Keratinocyte (primary cell): ENCODE measurements at regions not wholly inside any gene's neighbourhood (a gene's known extent, or its start where the extent isn't known, plus 50 kb on each side); places are given as distances from the start of the nearest gene placed in this dataset.

Experiments used
- EZH2 ChIP-seq: IDR thresholded peaks from one replicate; pipeline ENCODE4 v1.6.1; 2012; ENCODE audit warnings: inconsistent platforms, mild to moderate bottlenecking, low read length, moderate library complexity
- TF ChIP-seq, protein P1 (sequence below), 3 experiments: IDR thresholded peaks in 1 of 3; conservative IDR thresholded peaks in 1 of 3; optimal IDR thresholded peaks in 1 of 3; 2 replicates in 2 of 3; 3 replicates in 1 of 3; pipeline versions ENCODE3 to v1.5.1; 2011; ENCODE audit warnings: low read length in 3 of 3, mild to moderate bottlenecking in 3 of 3, moderate library complexity in 2 of 3, control low read depth in 1 of 3, inconsistent platforms in 1 of 3; ENCODE audit not compliant: insufficient read depth in 2 of 3; ENCODE audit errors: extremely low read depth in 1 of 3

DNA sequence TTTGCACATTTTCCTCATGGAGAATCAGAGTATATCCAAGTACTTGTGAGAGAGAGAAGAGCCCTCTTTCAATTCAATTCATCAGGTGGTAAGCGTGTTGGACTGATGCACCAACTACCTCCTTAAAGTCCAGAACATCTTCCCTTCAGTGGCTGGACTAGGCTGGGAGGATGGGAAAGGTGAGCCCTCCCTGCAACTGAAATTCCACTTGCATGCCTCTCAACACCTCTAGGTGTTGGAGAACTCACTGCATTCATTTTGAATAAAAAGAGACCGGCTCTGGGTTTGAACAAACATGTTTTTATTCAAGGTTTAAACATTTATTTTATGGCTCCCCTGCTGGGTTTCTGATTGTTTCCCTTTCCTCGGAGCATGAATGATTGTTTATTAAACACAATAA lies 573.5 kb downstream of the CCSER2 start:
- TF ChIP-seq, protein P1, sequence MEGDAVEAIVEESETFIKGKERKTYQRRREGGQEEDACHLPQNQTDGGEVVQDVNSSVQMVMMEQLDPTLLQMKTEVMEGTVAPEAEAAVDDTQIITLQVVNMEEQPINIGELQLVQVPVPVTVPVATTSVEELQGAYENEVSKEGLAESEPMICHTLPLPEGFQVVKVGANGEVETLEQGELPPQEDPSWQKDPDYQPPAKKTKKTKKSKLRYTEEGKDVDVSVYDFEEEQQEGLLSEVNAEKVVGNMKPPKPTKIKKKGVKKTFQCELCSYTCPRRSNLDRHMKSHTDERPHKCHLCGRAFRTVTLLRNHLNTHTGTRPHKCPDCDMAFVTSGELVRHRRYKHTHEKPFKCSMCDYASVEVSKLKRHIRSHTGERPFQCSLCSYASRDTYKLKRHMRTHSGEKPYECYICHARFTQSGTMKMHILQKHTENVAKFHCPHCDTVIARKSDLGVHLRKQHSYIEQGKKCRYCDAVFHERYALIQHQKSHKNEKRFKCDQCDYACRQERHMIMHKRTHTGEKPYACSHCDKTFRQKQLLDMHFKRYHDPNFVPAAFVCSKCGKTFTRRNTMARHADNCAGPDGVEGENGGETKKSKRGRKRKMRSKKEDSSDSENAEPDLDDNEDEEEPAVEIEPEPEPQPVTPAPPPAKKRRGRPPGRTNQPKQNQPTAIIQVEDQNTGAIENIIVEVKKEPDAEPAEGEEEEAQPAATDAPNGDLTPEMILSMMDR (optimal IDR thresholded peaks at IDR 0.05 in 1 of 3, IDR thresholded peaks at IDR 0.05 in 1 of 3, conservative IDR thresholded peaks at IDR 0.05 in 1 of 3; ENCODE audit: extremely low read depth in 1 of 3, insufficient read depth in 2 of 3, low read length in 3 of 3) = no peak
- TF ChIP-seq EZH2 = no peak
